ENCODE measurements at regions not wholly inside any gene's neighbourhood (a gene's known extent, or its start where the extent isn't known, plus 50 kb on each side); places are given as distances from the start of the nearest gene placed in this dataset.
"Not testable (repeated sequence)": the region's sequence is repeated elsewhere in the genome, so short reads cannot be mapped to it uniquely, and the experiment has no call there.

- no peak for DNase-seq (ENCODE audit: low read depth)
These were observed 415.5 kb upstream of the ADAMTS5 start for GRCh38 chr21:27382404-27382803.

GRCh38 chr21:27380303-27380702 is 413.4 kb upstream of the ADAMTS5 start:
- DNase-seq (ENCODE audit: low read depth) = no peak

- DNase-seq (ENCODE audit: low read depth) = no peak
These were observed 412.5 kb upstream of the ADAMTS5 start for GRCh38 chr21:27379354-27379753.

DNA sequence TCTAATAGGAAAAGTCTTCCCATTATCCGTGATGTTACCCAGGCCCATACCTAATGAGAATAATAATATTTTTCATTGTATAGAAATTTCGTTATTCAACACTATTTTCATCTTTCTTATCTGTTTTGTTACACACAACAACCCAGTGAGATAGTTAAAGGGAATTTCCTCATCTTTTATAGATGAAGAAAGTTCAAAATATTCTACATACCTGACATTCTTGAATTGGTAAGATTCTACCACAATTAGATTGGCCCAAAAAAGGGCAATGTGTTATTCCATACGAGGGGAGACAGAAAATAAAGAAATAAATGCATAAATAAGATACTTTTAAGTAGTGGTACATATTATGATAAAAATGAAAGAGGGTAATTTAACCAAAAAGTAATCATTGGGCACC is 405.5 kb upstream of the ADAMTS5 start:
- DNase-seq (ENCODE audit: low read depth) = peak; percentile 14

GRCh38 chr21:27371975-27372331 is 405.1 kb upstream of the ADAMTS5 start:
- DNase-seq (ENCODE audit: low read depth) = no peak

- no peak for DNase-seq (ENCODE audit: low read depth)
These were observed 404.5 kb upstream of the ADAMTS5 start for GRCh38 chr21:27371115-27371974.

GRCh38 chr21:27369978-27370571 is 403.2 kb upstream of the ADAMTS5 start:
- DNase-seq (ENCODE audit: low read depth) = no peak

- DNase-seq (ENCODE audit: low read depth) = no peak
These were observed 402.3 kb upstream of the ADAMTS5 start for GRCh38 chr21:27369234-27369633.

DNA sequence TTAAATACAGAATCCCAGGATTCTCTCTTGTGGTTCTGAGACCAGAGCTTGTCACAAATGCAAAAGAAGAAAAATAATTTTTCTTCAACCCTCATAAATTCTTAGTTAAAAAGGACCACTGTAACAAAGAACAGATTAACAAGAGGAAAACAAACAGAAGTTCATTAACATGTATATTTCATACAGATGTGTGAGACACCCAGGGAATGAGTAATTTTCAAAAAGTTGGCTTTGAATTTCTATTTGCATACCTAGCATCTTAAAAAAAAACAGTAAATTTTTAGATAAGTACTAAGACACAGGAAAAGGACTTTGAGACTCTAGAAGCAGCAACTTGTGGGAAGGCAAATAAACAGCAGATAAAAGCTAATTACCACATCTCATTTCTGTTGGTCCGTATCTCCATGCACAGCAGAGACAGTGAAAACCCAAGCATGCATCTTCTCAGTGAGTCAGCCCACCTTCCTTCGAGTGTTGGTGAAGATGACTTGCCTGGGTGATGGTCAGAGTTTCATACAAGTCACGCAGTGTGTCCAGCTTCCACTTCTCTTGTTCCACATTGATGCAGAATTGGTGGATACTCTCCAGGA is 399.9 kb upstream of the ADAMTS5 start:
- no peak for DNase-seq (ENCODE audit: low read depth)

GRCh38 chr21:27366036-27366435 is 399.1 kb upstream of the ADAMTS5 start:
- no peak for DNase-seq (ENCODE audit: low read depth)

GRCh38 chr21:27365394-27365793 is 398.5 kb upstream of the ADAMTS5 start:
- DNase-seq (ENCODE audit: low read depth) = peak; percentile 52

DNA sequence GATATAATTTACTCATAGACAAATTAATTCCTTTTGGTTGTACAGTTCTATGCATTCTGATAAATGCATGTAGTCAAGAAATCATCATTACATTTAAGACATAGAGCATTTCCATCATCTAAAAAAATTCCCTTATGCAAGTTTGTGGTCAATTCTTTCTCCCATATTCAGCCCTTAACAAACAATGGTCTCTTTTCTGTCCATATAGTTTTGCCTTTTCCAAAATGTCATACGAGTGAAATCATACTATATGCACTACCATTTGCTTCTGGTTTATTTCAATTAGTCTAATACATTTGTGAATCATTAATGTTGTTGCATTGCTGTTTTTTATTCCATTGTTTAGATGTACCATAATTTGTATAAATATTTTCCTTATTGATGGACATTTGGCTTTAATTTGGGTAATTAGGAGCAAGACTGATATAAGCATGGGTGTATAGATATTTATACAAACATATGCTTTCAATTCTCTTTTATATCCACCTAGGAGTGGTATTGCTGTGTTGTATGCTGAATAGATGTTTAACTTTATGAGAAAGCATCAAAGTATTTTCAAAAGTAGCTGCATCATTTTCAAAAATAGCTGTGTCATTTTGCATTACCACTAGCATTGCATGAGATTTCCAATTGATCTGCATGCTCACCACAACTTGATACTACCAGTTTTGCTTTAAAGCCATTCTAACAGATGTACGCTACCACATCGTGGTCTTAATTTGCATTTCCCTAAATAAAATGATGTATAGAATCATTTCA is 397.0 kb upstream of the ADAMTS5 start:
- DNase-seq (ENCODE audit: low read depth) = no peak

- peak; percentile 5 for DNase-seq (ENCODE audit: low read depth)
These were observed 395.4 kb upstream of the ADAMTS5 start for GRCh38 chr21:27362249-27362648.

DNA sequence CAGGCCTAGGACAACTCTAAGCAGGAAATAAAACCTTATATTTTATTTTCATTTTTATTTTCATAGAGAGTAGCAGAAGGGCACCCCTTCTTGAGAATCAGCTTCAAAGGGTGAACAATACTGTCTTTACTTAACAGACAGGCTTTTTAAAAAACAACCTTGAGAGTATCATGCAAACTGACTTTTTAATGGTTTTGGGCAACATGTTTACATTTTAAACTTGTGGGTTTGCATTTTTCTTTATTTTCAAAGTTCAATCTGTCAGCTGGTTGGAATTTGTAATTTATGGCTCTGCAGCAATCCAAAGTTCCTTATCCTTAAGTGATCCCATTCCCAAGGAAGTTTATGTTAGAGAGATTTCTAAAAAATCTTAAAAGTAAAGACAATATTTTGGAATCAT is 392.3 kb upstream of the ADAMTS5 start:
- DNase-seq (ENCODE audit: low read depth) = peak; percentile 49

DNA sequence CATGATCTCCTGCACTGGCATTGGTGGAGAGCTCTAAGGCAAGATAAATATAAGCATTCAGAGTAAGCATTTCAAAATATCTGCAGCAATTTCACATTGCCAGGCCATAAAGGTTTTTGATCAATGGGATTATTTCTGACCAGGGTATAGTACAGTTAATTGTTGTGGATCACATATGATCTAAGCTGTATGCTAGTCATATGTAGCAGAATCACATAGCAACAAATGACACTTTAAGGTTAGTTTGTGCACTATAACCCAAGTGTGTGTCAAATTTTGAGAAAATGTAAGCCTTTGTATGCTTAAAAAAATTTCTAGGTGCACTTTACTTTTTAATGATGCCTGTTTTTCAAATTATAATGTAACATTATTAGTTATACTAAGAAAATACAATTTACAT is 386.0 kb upstream of the ADAMTS5 start:
- DNase-seq (ENCODE audit: low read depth) = no peak

DNA sequence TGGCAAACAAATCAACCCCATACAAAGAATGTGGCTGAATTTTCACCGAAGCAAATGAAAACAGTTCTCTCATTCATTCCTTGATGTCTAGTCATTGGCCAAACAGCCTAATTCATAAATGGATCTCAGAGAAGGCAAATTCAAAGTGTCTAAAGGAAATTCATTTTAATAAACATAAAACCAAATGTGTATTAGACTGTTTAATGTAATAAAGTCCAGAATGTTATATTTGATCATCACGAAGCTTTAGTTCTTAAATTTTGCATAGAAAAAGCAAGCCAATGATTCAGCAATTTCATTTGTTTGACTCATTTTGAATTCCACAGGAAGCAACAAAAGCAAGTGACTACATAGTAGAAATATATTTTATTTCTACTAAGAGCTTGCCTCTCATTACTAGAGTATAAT is 379.2 kb upstream of the ADAMTS5 start:
- peak; percentile 48 for DNase-seq (ENCODE audit: low read depth)

- no peak for DNase-seq (ENCODE audit: low read depth)
These were observed 373.0 kb upstream of the ADAMTS5 start for GRCh38 chr21:27339902-27340301.

DNA sequence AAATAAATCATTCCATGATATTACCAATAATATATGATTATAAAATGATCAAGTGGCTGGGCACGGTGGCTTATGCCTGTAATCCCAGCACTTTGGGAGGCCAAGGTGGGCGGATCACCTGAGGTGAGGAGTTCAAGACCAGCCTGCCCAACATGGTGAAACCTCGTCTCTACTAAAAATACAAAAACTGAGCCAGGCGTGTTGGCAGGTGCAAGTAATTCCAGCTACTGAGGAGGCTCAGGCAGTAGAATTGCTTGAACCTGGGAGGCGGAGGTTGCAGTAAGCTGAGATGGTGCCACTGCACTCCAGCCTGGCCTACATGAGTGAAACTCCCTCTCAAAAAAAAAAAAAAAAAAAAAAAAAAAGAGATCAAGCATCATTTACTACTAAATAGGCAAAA is 371.1 kb upstream of the ADAMTS5 start:
- DNase-seq (ENCODE audit: low read depth) = not testable (repeated sequence)

DNA sequence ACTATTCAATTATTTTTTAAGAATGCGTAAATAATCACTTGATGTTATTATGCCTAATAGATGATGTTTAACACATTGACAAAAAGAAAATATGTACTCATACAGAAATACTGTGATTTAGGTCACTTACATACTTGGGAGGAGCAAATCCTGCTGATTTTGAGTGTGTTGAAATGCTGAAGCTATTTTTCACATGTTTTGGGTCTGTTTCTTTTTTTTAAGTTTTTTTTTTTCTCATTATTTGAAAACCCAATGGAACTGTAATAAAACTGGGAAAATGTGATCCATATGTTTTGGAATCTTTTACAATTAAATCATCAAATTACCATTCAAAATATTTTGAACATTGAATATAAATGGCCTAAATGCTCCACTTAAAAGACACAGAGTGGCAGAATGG is 366.2 kb upstream of the ADAMTS5 start:
- no peak for DNase-seq (ENCODE audit: low read depth)

DNA sequence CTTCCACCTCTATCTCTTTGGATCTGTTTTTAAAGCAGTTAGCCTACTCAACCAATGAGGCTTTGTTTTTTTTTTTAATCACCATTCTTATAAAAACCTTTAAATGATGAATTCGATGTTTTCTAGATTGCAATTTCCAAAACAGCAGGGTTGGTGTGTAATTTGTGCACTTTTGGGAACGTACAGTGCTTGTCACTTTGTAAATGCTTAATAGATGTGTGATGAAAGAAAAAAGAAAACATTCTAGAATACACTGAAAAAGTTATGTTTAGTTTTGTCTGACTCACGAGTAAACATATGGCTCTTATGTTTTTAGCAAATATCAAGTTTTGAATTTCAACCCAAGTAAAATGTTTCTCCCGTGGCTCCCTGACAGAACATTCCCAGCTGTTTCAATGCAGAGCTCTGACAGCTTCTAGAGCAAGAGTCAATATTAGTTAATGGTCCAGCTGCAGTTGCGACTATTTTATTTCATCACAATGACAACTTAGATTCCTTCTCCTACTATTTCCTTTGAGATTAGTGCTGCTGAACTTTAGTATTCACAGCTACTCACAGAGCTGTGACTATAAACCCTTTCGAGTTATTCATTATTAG is 362.5 kb upstream of the ADAMTS5 start:
- no peak for DNase-seq (ENCODE audit: low read depth)

- DNase-seq (ENCODE audit: low read depth) = no peak
These were observed 359.4 kb upstream of the ADAMTS5 start for GRCh38 chr21:27326301-27326700.

DNA sequence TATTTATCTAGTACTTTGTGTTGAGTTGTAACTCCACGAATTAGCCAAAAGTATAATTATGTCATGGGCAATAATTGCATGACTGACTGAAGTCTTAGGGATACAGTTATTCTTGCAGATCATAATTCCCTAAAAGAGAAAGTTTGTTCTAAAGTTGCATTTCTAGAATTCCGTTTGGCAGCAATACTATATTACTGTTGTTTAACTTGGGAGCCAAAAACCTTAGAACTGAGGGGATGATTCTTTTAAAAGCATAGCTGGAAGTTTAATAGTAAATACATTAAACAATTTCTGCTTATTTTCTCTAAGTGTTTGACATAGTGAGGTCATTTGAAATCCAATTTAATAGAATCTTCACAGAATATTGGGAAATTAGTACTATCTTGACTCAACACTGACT is 356.4 kb upstream of the ADAMTS5 start:
- no peak for DNase-seq (ENCODE audit: low read depth)

Measured in renal cortical epithelial cell (primary cell).